ENCODE measurements at regions not wholly inside any gene's neighbourhood (a gene's known extent, or its start where the extent isn't known, plus 50 kb on each side); places are given as distances from the start of the nearest gene placed in this dataset.

- Mint-ChIP-seq H3K27me3 (no peaks in the 10 kb centered on the region), H3K36me3 (no peaks in the 10 kb centered on the region), H3K4me3 (no peak overlapping the region), H3K9me3 (no peaks in the 10 kb centered on the region), H3K4me1 (ENCODE audit: unreplicated experiment) (no peaks in the 10 kb centered on the region), H3K27ac (no peak overlapping the region)
- DNase-seq (ENCODE audit: extremely low spot score, unreplicated experiment), result no peak
- TF ChIP-seq CTCF (conservative IDR thresholded peaks at IDR 0.05), result no peak
Observed at GRCh38 chr5:23717486-23717885, 210.1 kb downstream of the PRDM9 start.

- Mint-ChIP-seq H3K9me3 (no peaks in the 10 kb centered on the region), H3K36me3 (no peaks in the 10 kb centered on the region), H3K4me1 (ENCODE audit: unreplicated experiment) (no peaks in the 10 kb centered on the region), H3K27me3 (no peaks in the 10 kb centered on the region), H3K27ac (no peak overlapping the region), H3K4me3 (no peak overlapping the region)
- DNase-seq (ENCODE audit: extremely low spot score, unreplicated experiment), result no peak
- no peak for TF ChIP-seq CTCF (conservative IDR thresholded peaks at IDR 0.05)
Observed at GRCh38 chr5:23718564-23718963, 211.2 kb downstream of the PRDM9 start.

DNA sequence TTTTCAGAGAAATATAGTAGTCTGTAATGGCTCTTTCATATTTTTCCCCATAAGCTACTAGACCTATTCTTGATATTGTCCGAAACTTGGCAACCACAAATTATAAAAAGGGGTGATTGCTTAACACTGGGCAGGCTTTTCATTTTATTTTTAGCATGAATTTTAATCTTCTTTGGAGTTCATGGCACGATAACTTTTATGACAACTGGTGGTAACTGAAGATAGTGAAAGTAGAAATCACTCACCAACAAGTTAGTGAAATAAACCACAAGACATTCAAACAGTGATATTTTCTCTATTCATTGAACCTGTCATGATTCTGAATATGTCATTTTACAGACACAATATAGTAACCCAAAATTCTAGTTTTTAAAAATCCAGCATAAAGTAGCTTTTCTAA, 213.9 kb downstream of the PRDM9 start:
- no peaks in the 10 kb centered on the region for H3K4me1 Mint-ChIP-seq (ENCODE audit: unreplicated experiment)
- no peaks in the 10 kb centered on the region for H3K36me3 Mint-ChIP-seq
- no peaks in the 10 kb centered on the region for H3K9me3 Mint-ChIP-seq
- no peaks in the 10 kb centered on the region for H3K27me3 Mint-ChIP-seq
- no peak for TF ChIP-seq CTCF (conservative IDR thresholded peaks at IDR 0.05)
- H3K4me3 Mint-ChIP-seq, result no peak overlapping the region
- no peak for DNase-seq (ENCODE audit: extremely low spot score, unreplicated experiment)
- no peak overlapping the region for H3K27ac Mint-ChIP-seq

- no peak for TF ChIP-seq CTCF (conservative IDR thresholded peaks at IDR 0.05)
- Mint-ChIP-seq H3K4me1 (ENCODE audit: unreplicated experiment) (no peaks in the 10 kb centered on the region), H3K9me3 (no peaks in the 10 kb centered on the region), H3K27ac (no peak overlapping the region), H3K27me3 (no peaks in the 10 kb centered on the region), H3K36me3 (no peaks in the 10 kb centered on the region), H3K4me3 (no peak overlapping the region)
- no peak for DNase-seq (ENCODE audit: extremely low spot score, unreplicated experiment)
Observed at GRCh38 chr5:23727271-23727670, 219.9 kb downstream of the PRDM9 start.

- Mint-ChIP-seq H3K27me3 (no peaks in the 10 kb centered on the region), H3K4me1 (ENCODE audit: unreplicated experiment) (no peaks in the 10 kb centered on the region), H3K27ac (no peak overlapping the region), H3K36me3 (no peaks in the 10 kb centered on the region), H3K4me3 (no peak overlapping the region), H3K9me3 (no peaks in the 10 kb centered on the region)
- no peak for TF ChIP-seq CTCF (conservative IDR thresholded peaks at IDR 0.05)
- no peak for DNase-seq (ENCODE audit: extremely low spot score, unreplicated experiment)
Observed at GRCh38 chr5:23730023-23730422, 222.6 kb downstream of the PRDM9 start.

DNA sequence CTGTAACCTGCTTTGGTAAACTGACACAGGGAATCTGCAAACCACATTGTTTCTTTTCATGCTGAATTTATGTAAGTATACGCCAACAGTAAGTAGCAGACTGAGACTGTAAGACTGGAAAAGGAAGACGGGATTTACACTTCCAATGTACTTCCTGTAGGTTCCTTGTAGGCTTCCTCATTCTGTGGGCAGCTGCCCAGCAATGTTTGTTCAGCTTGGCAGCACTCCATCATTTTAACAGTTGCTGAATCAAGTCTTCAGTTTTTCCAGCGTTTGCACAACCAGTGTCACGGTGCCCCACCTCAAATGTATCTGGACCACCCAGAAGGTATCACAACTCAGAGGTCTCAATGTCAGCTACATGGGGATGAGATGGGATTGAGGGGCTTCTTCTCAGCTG, 232.6 kb downstream of the PRDM9 start:
- no peaks in the 10 kb centered on the region for H3K4me1 Mint-ChIP-seq (ENCODE audit: unreplicated experiment)
- DNase-seq (ENCODE audit: extremely low spot score, unreplicated experiment), result no peak
- H3K27ac Mint-ChIP-seq, result no peak overlapping the region
- no peak overlapping the region for H3K4me3 Mint-ChIP-seq
- no peaks in the 10 kb centered on the region for H3K36me3 Mint-ChIP-seq
- TF ChIP-seq CTCF (conservative IDR thresholded peaks at IDR 0.05), result no peak
- no peaks in the 10 kb centered on the region for H3K27me3 Mint-ChIP-seq
- H3K9me3 Mint-ChIP-seq, result no peaks in the 10 kb centered on the region

All from type B pancreatic cell (in vitro differentiated cells).